G401 (cell line): ENCODE measurements at regions not wholly inside any gene's neighbourhood (a gene's known extent, or its start where the extent isn't known, plus 50 kb on each side); places are given as distances from the start of the nearest gene placed in this dataset.
A peak's percentile ranks its signal among the peaks of the same experiment; 100 is the strongest.
"Not testable (repeated sequence)": the region's sequence is repeated elsewhere in the genome, so short reads cannot be mapped to it uniquely, and the experiment has no call there.

Source experiments
- DNase-seq: peaks from one replicate; pipeline ENCODE4 v3.0.0-alpha.2; 2015; ENCODE audit warnings: low spot score
- in situ Hi-C: cut with HindIII; loops from 2 replicates; pipeline ENCODE4 v1.10.0; 2016; ENCODE audit warnings: low sequenced_read_pairs, mixed read lengths

DNA sequence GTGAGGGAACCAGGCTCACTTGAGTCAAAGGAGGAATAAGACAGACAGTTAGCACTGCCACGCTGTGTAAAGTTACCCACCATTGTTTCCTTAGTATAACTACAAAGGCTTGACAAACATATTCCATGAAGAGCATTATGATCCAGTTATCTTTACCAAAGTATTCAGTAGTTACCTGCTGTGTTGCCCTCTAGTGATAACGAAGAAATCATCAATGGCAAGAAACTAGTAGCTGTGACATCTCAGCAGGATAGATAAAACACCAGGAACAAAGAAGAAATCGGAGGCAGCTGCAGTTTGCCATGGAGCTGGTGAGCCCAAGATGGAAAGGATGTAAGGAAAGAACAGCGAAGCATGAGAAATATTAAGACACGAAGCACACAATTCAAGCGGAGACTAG, 215.3 kb upstream of the FSHR start:
- in situ Hi-C loops = no loop called here
- DNase-seq = no peak

DNA sequence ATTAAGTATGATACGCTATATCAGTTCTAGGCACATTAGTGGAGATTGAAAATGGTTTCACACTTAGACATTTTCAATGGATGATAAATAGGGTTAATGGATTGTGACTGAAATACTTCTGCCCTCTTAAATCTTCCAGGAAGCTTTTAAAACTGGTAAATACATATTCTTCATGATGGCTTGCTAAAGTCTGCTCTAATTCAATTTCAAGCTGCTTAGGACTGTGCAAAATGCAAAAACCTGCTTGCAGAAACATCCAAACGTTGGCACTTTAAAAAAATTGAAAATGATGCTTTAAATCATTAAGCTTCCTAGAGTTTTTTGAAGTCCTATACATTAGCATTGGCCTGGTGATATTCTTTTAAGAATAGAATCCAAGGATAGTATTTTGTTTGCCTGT, 214.8 kb upstream of the FSHR start:
- DNase-seq = no peak
- in situ Hi-C loops = no loop called here

DNA sequence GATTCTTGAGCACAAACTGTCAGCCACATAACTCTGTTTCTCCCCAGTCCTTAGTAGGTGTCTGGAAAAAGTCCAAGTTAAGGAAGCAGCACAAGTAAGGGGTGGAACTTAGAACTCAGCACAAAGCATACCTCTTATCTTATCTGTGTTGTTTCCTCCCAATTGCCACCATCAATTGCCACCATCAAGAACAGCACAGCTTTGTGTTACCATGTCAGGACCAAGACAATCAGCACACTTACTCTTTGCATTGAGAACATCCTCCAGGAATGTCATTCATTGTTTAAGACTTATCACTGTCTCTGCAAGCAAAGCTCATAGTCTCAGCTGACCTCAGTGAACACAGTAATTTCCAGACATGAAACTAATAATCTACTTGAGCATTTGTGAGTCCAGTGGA, 212.7 kb upstream of the FSHR start:
- in situ Hi-C loops = no loop called here
- DNase-seq = peak; percentile 2

DNA sequence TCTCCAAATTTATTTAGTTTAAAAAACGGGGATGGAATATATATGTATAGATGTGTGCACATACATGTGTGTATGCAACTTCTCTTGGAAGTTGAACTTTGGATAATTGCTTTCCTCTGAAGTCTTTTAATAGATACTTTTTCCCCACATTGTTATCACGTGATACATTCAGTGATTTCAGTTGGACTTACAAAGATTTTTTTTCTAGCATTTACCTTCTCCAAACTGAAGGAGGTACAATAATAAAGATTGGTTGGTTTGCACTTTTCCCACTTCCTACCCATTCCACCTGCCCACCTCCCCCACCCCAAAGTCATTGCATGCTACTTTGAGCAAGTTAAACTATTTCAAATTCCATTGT, 206.1 kb upstream of the FSHR start:
- in situ Hi-C loops = no loop called here

DNA sequence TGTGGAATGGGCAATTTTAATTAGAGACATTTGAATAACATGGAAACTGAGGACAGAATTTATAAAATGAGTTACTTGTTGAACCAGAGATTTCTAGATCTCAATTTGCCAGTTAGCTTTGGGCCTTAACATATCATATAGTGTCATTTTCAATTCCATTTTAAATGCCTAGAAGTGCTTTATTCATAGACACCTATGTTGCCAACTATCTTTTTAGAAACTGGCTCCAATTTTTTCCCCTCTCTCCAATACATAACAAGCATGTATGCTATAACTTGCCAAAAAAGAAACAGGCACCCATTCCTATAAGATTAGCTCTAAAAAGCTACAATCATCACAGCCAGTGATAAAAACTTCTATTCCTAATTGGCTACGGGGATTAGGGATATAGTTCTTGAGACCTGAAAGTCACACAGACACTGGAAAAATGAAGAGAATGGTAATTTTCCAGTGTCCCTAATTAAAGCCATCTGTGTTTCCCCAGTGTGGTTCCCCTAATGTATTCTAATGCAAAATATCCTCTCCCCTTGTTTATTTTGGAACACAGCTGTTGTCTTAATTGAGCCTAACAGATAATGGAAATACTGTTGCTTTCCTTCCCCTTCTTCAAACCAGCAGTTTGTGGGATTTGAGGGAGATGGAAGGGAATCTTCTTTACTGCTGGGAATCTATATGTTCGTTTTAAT, 205.5 kb upstream of the FSHR start:
- in situ Hi-C loops = no loop called here
- peak; percentile 16 for DNase-seq

More for the DNA sequence above, 206.1 kb upstream of the FSHR start:
- DNase-seq = no peak

DNA sequence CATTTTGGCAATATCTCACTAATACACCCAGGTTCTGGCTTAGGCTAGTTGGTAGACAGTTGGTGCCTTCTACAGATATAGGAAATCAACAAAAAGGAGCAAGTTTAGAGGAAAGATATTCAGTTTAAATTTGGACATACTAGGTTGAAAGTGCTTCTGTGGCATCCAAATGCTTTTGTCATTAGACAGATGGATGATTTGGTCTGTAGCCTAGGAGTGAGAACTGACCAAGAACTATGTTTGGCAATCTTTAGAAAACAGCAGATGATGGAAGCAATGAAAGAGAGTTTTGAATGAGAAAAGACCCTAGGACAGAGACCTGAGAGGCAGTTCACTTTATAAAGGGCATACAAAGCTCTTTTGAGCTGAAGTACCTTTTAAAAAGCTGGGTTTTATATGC, 201.3 kb upstream of the FSHR start:
- in situ Hi-C loops = no loop called here
- DNase-seq = peak; percentile 50

DNA sequence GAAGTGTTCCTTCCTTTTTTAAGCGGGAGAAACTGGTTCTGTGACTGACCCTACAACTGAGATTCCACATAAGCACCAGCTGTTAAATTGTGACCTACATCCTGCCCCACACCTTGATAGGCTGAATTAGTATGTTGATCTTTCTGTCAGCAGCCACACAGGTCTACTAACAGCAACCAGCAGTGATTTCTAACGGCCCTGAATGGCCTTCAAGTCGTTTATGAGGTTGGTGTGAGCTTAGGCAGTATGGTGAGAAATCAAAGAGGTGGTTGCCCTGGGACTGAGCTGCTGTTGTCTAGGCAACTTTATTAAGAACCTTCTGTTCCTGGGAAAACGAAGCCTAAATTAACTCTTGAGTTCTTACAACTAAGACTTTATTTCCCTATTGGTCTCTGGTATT, 197.2 kb upstream of the FSHR start:
- in situ Hi-C loops = no loop called here
- DNase-seq = no peak

DNA sequence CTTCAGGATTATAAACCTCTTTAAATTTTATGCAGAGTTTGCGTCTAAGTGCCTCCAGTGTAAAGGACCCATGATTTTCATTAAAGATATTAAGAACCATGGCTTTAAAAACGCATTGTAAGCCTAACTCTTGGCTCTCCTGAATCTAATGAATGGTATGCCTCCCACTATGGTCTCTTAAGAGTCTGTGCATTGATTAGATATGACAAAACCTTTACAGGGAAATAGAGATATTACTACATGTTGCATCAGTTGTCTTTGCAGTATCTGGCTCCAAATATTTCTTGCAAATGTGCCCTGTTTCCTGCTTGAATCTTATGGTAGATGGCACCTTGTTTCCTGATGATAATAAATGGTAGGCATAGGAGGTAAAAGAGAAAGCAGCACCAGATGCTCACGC, 189.3 kb upstream of the FSHR start:
- DNase-seq = no peak
- in situ Hi-C loops = no loop called here

DNA sequence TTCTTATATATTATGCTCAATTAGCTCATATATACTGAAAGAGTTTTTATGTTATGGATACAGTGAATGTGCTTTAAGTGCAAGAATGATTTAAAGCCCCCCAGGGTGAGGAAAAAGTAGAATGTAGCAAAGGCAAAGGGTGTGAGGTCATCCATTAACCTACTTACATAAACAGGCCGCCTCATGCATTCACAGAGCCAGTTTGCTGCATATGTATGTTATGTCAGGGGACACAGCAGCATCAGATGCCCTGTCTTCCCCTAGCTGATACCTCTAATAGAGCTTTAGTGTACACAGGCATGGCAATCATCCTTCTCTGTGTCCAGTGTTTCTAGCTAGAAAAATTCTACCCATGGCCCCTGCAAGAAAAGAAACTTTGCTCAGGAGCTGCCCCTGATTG, 187.8 kb upstream of the FSHR start:
- DNase-seq = no peak
- in situ Hi-C loops = no loop called here

DNA sequence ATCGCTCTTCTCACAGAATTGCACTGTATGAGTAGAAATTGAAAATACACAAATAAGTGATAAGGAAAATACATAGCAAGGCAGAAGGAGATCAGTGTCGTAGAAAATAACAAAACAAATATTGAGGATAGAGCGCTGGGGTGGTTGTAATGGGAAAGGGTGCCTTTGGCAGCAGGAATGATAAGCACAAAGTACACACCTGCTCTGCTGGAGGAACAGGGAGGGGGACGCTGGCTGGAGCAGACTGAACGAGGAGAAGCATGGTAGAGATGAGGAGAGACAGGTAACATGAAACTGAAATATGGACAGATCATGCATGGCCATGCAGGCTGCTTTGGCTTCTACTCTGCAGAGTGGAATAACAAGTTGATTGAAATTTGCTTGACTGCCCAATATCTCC, 181.2 kb upstream of the FSHR start:
- no peak for DNase-seq
- in situ Hi-C loops = no loop called here

DNA sequence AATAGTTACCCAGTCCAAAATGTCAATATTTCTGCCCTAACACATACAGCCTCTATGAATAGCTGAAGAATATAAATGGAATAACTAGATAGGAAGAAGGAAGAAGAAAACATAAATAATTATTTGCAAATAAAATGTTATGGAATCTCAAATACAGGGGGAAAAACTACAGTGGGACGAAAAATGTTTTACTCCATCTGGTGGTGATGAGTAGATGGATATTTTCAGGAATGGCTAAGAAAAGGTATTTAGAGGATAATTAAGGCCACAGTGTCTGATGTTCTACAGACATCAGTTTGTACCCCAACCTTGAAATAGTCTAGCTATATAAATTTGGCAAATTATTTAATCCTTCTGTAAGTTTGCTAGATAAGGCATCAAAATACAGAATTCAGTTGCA, 178.1 kb upstream of the FSHR start:
- in situ Hi-C loops = no loop called here

DNA sequence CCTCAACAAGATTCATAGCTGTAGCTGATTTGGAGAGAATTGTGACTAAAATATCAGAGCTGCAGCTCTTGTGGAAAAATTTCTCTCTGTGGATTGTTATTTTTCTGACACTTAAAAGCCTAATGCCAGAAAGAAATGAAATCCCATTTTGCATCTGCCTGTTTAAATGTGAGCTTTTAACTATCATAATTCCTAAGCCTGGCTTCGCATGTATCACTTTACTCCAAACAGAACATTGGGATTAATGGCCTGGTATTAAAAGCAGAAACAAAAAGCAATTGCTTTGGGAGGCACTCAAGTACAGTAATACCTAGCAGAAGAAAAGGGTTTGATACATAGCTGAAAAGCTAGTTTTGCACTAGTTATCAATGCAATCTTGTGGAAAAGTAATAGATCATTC, 164.2 kb upstream of the FSHR start:
- in situ Hi-C loops = no loop called here
- no peak for DNase-seq

More for the DNA sequence above, 178.1 kb upstream of the FSHR start:
- DNase-seq = peak; percentile 5

DNA sequence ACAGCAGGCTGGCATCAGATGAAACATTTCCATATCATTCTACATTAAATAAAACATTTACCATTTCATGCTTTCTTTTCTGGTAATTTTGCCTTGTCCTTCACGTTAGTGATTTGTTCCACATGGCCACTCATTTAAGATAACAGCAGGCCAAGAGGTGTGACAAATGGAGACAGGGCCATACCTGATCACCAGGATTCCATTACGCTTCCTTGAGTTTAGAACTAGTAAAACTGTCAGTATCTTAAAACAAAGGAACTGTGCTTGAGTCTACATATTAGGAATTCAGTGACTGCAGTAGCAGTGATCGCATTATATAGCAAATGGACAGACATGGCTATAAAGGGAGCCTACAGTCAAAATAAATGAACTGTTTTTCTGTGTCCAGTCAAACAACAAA, 155.1 kb upstream of the FSHR start:
- DNase-seq = no peak
- in situ Hi-C loops = no loop called here

DNA sequence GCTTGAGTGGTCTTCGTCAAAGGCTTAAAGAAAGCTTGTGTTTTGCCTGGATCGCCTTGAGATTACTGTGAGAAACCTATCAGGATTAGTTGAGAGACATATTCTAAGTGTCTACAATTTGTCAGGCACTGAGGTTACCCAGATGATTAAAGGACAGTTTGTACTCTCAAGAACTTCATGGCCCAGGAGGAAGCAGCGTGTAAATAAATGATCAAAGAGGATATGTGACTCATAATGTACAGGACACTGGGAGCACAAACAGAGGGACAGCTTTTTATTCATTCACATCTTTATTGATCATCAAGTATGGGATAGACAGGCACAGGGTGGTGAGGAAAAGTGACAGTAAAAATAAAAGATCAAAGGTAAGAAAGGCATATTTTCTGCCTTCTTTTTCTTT, 152.6 kb upstream of the FSHR start:
- in situ Hi-C loops = no loop called here
- DNase-seq = no peak

DNA sequence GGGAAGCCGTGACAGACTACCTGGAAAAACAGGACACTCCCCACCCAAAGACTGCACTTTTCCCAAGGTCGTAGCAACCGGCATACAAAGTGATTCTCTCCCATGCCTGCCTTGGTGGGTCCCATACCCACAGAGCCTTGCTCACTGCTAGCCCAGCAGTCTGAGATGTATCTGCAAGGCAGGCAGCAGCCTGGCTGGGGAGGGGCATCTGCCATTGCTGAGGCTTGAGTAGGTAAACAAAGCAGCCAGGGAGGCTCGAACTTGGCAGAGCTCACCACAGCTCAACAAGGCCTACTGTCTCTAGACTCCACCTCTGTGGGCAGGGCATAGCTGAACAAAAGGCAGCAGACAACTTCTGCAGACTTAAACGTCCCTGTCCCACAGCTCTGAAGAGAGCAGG, 144.4 kb upstream of the FSHR start:
- in situ Hi-C loops, DNase-seq: not testable (repeated sequence)

DNA sequence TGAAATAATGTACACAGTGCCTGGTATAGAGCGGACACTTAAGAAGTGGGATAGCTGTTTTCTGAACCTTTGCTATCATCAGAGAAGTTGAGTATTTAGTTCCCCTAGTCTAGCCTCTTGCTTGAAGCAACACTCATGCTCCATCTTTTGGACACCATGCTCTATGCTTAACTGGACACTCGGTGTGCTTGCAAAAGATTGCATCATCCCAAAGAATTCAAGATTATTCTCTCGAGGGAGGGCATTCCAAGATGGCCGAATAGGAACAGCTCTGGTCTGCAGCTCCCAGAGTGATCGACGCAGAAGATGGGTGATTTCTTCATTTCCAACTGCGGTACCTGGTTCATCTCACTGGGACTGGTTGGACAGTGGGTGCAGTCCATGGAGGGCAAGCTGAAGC, 143.9 kb upstream of the FSHR start:
- in situ Hi-C loops = no loop called here
- DNase-seq = no peak

DNA sequence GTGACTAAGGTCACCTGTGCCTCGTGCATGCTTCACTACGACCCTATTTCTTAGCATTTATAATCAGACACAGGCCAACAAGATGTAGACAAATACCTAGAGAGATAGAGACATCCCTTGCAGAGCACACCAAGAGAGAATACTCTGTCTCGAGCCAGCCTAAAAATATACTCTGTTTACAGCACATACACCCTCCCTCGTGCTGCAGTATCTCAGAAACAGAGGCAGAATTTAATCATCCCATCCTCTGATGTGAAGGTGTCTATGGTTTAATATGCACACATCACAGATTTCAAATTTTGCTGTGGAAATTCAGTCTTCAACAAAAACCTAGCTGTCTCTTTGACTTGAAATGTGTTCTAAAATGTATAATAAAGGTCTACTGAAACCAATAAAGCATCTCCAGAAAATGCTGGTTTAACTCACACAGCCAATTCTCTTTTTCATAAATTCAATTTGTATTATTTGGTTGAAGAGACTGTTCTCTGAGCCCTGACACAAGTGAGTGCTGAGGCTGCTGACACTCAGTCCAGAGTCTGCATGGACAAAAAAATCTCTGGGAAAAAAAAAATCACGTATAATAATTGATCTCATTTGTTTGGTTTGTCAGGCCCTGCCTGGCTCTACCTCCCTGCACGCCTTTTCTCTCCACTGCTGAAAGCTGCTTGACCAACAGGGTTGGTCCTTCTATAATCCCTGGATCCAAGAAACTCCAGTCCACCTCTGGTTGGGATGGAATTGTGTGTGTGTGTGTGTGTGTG, 142.0 kb upstream of the FSHR start:
- in situ Hi-C loops = no loop called here
- peak; percentile 54 for DNase-seq

DNA sequence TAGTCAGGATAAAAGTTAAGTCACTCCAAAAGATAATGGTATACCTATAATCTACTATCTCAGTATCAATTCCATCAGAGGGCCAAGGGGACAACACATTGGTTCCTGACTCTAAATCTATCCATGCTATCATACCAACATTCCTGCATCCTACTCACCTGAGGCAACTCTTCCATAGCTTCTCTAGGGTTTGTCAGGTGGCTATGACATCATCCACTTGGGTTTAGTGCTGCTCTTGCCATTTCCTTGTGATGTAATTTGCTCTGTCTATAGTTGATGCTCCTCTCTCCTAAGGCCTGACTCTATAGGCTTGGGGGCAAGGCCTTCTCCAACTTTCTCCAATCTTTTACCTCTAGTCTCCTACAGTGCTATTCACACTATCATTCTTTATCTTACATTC, 139.9 kb upstream of the FSHR start:
- in situ Hi-C loops = no loop called here
- no peak for DNase-seq

DNA sequence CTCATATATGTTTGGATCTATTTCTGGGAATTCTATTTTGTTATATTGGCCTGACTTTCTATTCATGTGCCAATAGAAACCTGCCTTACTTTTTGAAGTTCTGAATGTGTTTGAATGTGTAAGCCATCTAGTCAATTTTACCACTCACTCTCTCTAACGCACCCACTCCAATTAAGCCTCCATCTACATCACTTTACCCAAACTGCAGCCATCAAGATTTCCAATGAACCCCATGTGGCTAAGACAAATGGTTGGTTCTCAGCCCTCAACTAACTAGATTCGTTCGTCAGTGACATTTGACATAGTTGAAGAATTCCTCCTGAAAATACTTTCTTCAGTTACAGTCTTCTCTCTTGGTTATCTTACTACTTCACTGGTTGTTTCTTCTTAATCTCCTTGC, 137.3 kb upstream of the FSHR start:
- in situ Hi-C loops = no loop called here
- no peak for DNase-seq

DNA sequence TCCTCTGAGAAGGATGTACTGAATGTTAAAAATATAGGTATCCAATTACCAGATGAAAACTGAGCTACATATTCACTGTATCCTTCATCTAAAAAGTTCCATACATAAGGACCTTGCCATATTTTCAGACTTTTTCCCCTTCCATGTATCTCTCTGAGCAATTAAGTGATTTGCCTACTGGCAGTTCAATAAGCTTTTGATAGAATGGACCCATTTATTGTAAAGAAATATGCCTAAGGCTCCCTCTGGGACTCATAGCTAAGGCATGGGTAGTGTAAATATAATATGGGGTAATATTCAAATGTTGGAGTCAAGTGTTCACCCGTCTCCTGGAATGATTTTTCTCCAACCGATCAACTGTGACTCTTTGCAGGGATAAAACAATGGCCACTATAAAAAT, 135.4 kb upstream of the FSHR start:
- DNase-seq = no peak
- in situ Hi-C loops = no loop called here
